Muscle layer of colon (tissue), 2 donors: ENCODE measurements at regions not wholly inside any gene's neighbourhood (a gene's known extent, or its start where the extent isn't known, plus 50 kb on each side); places are given as distances from the start of the nearest gene placed in this dataset.

Source experiments
- H3K27ac ChIP-seq: one replicate; pipeline ENCODE4 v1.7.0; 2013; ENCODE audit warnings: low read depth, mild to moderate bottlenecking, low read length, moderate library complexity
- H3K27me3 ChIP-seq, 2 donors: one replicate each; pipeline ENCODE4 v1.7.0; 2013; ENCODE audit warnings: low read length in 2 of 2, mild to moderate bottlenecking in 2 of 2; ENCODE audit not compliant: insufficient read depth in 2 of 2, control insufficient read depth in 1 of 2
- H3K36me3 ChIP-seq: one replicate; pipeline ENCODE4 v1.7.0; 2013; ENCODE audit warnings: mild to moderate bottlenecking, low read length; ENCODE audit not compliant: insufficient read depth
- H3K4me1 ChIP-seq: one replicate; pipeline ENCODE4 v1.7.0; 2013; ENCODE audit warnings: mild to moderate bottlenecking, low read length; ENCODE audit not compliant: insufficient read depth
- H3K4me3 ChIP-seq, 2 donors: one replicate each; pipeline ENCODE4 v1.7.0; 2013; ENCODE audit warnings: low read length in 2 of 2, low read depth in 1 of 2, mild to moderate bottlenecking in 1 of 2, moderate library complexity in 1 of 2
- H3K9ac ChIP-seq: one replicate; pipeline ENCODE4 v1.7.0; 2013; ENCODE audit warnings: low read length
- H3K9me3 ChIP-seq: one replicate; pipeline ENCODE4 v1.7.0; 2013; ENCODE audit warnings: mild to moderate bottlenecking, low read length
- donor health status: abdominal sarcoma.
- donor health status: Adenocarcinoma of cecum.

- Histone ChIP-seq H3K36me3 (no peaks in the 10 kb centered on the region), H3K4me3 (no peak overlapping the region), H3K27ac (no peak overlapping the region), H3K9ac (no peak overlapping the region), H3K27me3 (no peaks in the 10 kb centered on the region), H3K9me3 (no peaks in the 10 kb centered on the region), H3K4me1 (peaks cover 37% of the 10 kb centered on the region)
Measured at GRCh38 chr5:117431091-117431490, 856.5 kb upstream of the SEMA6A start.

- peaks cover 7% of the 10 kb centered on the region for H3K9me3 ChIP-seq
Measured at GRCh38 chr5:117425163-117425562, 850.5 kb upstream of the SEMA6A start.

GRCh38 chr5:117424559-117424958, 849.9 kb upstream of the SEMA6A start:
- H3K27me3 ChIP-seq = no peaks in the 10 kb centered on the region
- no peaks in the 10 kb centered on the region for H3K36me3 ChIP-seq
- H3K4me1 ChIP-seq = no peaks in the 10 kb centered on the region
- H3K9ac ChIP-seq = no peak overlapping the region
- H3K9me3 ChIP-seq = peaks cover 7% of the 10 kb centered on the region
- H3K27ac ChIP-seq = no peak overlapping the region
- H3K4me3 ChIP-seq = no peak overlapping the region

More at GRCh38 chr5:117425163-117425562, 850.5 kb upstream of the SEMA6A start:
- peaks cover 4% of the 10 kb centered on the region for H3K4me1 ChIP-seq
- no peak overlapping the region for H3K4me3 ChIP-seq
- no peak overlapping the region for H3K9ac ChIP-seq
- no peaks in the 10 kb centered on the region for H3K27me3 ChIP-seq
- H3K27ac ChIP-seq = no peak overlapping the region
- H3K36me3 ChIP-seq = no peaks in the 10 kb centered on the region

- Histone ChIP-seq H3K27me3 (no peaks in the 10 kb centered on the region), H3K4me3 (no peak overlapping the region), H3K27ac (no peak overlapping the region), H3K9me3 (peaks cover 7% of the 10 kb centered on the region), H3K36me3 (no peaks in the 10 kb centered on the region), H3K4me1 (no peaks in the 10 kb centered on the region), H3K9ac (no peak overlapping the region)
Measured at GRCh38 chr5:117417501-117417900, 842.9 kb upstream of the SEMA6A start.

- Histone ChIP-seq H3K9ac (no peak overlapping the region), H3K9me3 (no peaks in the 10 kb centered on the region), H3K4me1 (no peaks in the 10 kb centered on the region), H3K27ac (no peak overlapping the region), H3K27me3 (no peaks in the 10 kb centered on the region), H3K4me3 (no peak overlapping the region), H3K36me3 (no peaks in the 10 kb centered on the region)
Measured at GRCh38 chr5:117414926-117415325, 840.3 kb upstream of the SEMA6A start.

GRCh38 chr5:117411701-117412100, 837.1 kb upstream of the SEMA6A start:
- Histone ChIP-seq H3K4me1 (no peaks in the 10 kb centered on the region), H3K4me3 (no peak overlapping the region), H3K27ac (no peak overlapping the region), H3K9me3 (no peaks in the 10 kb centered on the region), H3K9ac (no peak overlapping the region), H3K27me3 (no peaks in the 10 kb centered on the region), H3K36me3 (no peaks in the 10 kb centered on the region)

- H3K36me3 ChIP-seq = no peaks in the 10 kb centered on the region
- no peaks in the 10 kb centered on the region for H3K4me1 ChIP-seq
- H3K9ac ChIP-seq = no peak overlapping the region
- no peaks in the 10 kb centered on the region for H3K9me3 ChIP-seq
- no peak overlapping the region for H3K4me3 ChIP-seq
- no peak overlapping the region for H3K27ac ChIP-seq
- H3K27me3 ChIP-seq = no peaks in the 10 kb centered on the region
Measured at GRCh38 chr5:117405197-117405596, 830.6 kb upstream of the SEMA6A start.

GRCh38 chr5:117394506-117395157, 820.0 kb upstream of the SEMA6A start:
- H3K27ac ChIP-seq = no peak overlapping the region

GRCh38 chr5:117393125-117393524, 818.5 kb upstream of the SEMA6A start:
- no peaks in the 10 kb centered on the region for H3K36me3 ChIP-seq
- H3K4me3 ChIP-seq = no peak overlapping the region
- H3K9ac ChIP-seq = no peak overlapping the region
- H3K27ac ChIP-seq = no peak overlapping the region
- peaks cover 9% of the 10 kb centered on the region for H3K4me1 ChIP-seq
- H3K27me3 ChIP-seq = no peaks in the 10 kb centered on the region
- H3K9me3 ChIP-seq = no peaks in the 10 kb centered on the region

More at GRCh38 chr5:117394506-117395157, 820.0 kb upstream of the SEMA6A start:
- Histone ChIP-seq H3K9ac (no peak overlapping the region), H3K27me3 (no peaks in the 10 kb centered on the region), H3K4me1 (peaks cover 9% of the 10 kb centered on the region), H3K9me3 (no peaks in the 10 kb centered on the region), H3K4me3 (no peak overlapping the region), H3K36me3 (no peaks in the 10 kb centered on the region)

GRCh38 chr5:117380316-117380715, 805.7 kb upstream of the SEMA6A start:
- Histone ChIP-seq H3K36me3 (no peaks in the 10 kb centered on the region), H3K4me3 (no peak overlapping the region), H3K27me3 (no peaks in the 10 kb centered on the region), H3K27ac (no peak overlapping the region), H3K9me3 (no peaks in the 10 kb centered on the region), H3K4me1 (peaks cover 8% of the 10 kb centered on the region), H3K9ac (no peak overlapping the region)

- H3K4me3 ChIP-seq = no peak overlapping the region
- no peaks in the 10 kb centered on the region for H3K36me3 ChIP-seq
- no peaks in the 10 kb centered on the region for H3K27me3 ChIP-seq
- H3K27ac ChIP-seq = no peak overlapping the region
- peaks cover 8% of the 10 kb centered on the region for H3K4me1 ChIP-seq
- no peak overlapping the region for H3K9ac ChIP-seq
- H3K9me3 ChIP-seq = no peaks in the 10 kb centered on the region
Measured at GRCh38 chr5:117379521-117379920, 804.9 kb upstream of the SEMA6A start.

GRCh38 chr5:117376748-117377147, 802.1 kb upstream of the SEMA6A start:
- Histone ChIP-seq H3K4me3 (no peak overlapping the region), H3K9ac (no peak overlapping the region), H3K4me1 (peaks cover 8% of the 10 kb centered on the region), H3K27ac (no peak overlapping the region), H3K9me3 (no peaks in the 10 kb centered on the region), H3K27me3 (no peaks in the 10 kb centered on the region), H3K36me3 (no peaks in the 10 kb centered on the region)
